AG04450 (cell line): ENCODE measurements at regions not wholly inside any gene's neighbourhood (a gene's known extent, or its start where the extent isn't known, plus 50 kb on each side); places are given as distances from the start of the nearest gene placed in this dataset.

Source experiments
- CTCF ChIA-PET: fragments of 300-600, 350-600 bp; formaldehyde crosslinking; extraction: SDS; loops from one replicate; lab custom pipeline; 2022; ENCODE audit warnings: antibody characterized with exemption, inconsistent platforms; lab: Charles Lee
- POLR2A ChIA-PET: fragments of 350-600 bp; formaldehyde crosslinking; extraction: SDS; loops from one replicate; lab custom pipeline; 2021; ENCODE audit warnings: antibody characterized with exemption, inconsistent platforms; lab: Yijun Ruan, JAX
- DNase-seq: peaks from one replicate; pipeline ENCODE4 v3.0.0-alpha.2; 2011; ENCODE audit warnings: low read depth, low spot score
- H3K27ac ChIP-seq: one replicate; pipeline ENCODE4 v1.5.1; 2012; ENCODE audit warnings: low read depth, low read length, control low read depth
- H3K27me3 ChIP-seq: one replicate; pipeline ENCODE4 v1.6.0; 2012; ENCODE audit warnings: low read length; ENCODE audit not compliant: control insufficient read depth, insufficient read depth
- H3K4me3 ChIP-seq: 2 replicates; pipeline ENCODE4 v1.5.1; 2011; ENCODE audit warnings: mild to moderate bottlenecking, low read depth, low read length, control low read depth
- H3K9me3 ChIP-seq: 2 replicates; pipeline ENCODE4 v1.5.1; 2012; ENCODE audit warnings: low read length; ENCODE audit not compliant: control insufficient read depth, insufficient read depth
- CTCF ChIP-seq: IDR thresholded peaks from 2 replicates; pipeline ENCODE4 v1.5.1; 2011; ENCODE audit warnings: low read depth, low read length, control low read depth, inconsistent platforms

GRCh38 chr18:78582898-78583738 lies 396.5 kb upstream of the SALL3 start:
- Histone ChIP-seq H3K9me3 (peaks cover 65% of the 10 kb centered on the region), H3K4me3 (no peak overlapping the region), H3K27me3 (no peaks in the 10 kb centered on the region), H3K27ac (no peak overlapping the region)
- no peak for DNase-seq
- POLR2A ChIA-PET, result no interaction called here
- CTCF ChIA-PET, result no interaction called here
- no peak for TF ChIP-seq CTCF

- Histone ChIP-seq H3K4me3 (no peak overlapping the region), H3K27ac (no peak overlapping the region), H3K9me3 (peaks cover 68% of the 10 kb centered on the region), H3K27me3 (no peaks in the 10 kb centered on the region)
- CTCF ChIA-PET, result no interaction called here
- DNase-seq, result no peak
- POLR2A ChIA-PET, result no interaction called here
- no peak for TF ChIP-seq CTCF
These were observed 395.7 kb upstream of the SALL3 start for GRCh38 chr18:78583739-78584458.

GRCh38 chr18:78584459-78585022 lies 395.1 kb upstream of the SALL3 start:
- POLR2A ChIA-PET, result no interaction called here
- peaks cover 69% of the 10 kb centered on the region for H3K9me3 ChIP-seq
- DNase-seq, result no peak
- H3K27ac ChIP-seq, result no peak overlapping the region
- TF ChIP-seq CTCF, result no peak
- CTCF ChIA-PET, result no interaction called here
- no peaks in the 10 kb centered on the region for H3K27me3 ChIP-seq
- H3K4me3 ChIP-seq, result no peak overlapping the region

DNA sequence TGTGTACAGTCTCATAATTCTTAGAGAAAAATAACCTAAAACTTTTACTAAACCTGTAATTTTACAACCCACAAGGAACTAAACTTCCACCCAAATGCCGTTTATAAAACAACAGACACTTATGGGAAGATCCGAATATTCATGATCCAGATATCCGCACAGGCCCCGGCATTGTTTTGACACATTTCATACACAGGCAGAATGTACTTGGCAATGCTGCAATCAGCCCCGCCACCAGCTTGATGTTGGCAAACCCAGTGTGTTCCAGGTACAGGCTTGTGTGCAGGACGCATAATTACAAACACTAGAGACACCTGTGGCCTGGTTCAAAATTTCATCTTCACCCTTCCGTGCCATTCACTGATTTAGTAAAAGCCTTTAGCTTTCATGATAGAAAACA lies 393.0 kb upstream of the SALL3 start:
- Histone ChIP-seq H3K27me3 (no peaks in the 10 kb centered on the region), H3K4me3 (no peak overlapping the region), H3K27ac (no peak overlapping the region), H3K9me3 (peaks cover 68% of the 10 kb centered on the region)
- no peak for TF ChIP-seq CTCF
- ChIA-PET POLR2A (no interaction called here), CTCF (no interaction called here)
- no peak for DNase-seq

DNA sequence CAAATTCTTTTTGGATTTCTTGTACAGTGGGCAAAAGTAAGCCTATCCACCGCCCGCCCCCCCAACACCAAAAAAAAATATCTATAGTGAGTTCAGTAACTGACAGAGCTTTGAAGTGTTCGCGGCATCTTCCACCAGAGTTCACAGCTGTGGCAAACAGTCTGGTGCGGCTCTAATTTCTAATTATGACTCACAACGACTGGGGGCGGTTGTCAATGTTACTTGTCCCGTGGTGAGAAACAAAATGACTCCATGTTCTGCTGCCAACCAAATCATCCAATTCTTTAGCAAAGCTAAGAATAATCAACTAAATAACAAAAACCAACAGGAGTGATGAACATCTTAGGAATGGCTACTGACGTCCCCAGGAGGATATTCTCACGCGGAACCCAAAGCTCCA lies 392.5 kb upstream of the SALL3 start:
- ChIA-PET CTCF (no interaction called here), POLR2A (no interaction called here)
- Histone ChIP-seq H3K4me3 (no peak overlapping the region), H3K27ac (no peak overlapping the region), H3K9me3 (peaks cover 64% of the 10 kb centered on the region), H3K27me3 (no peaks in the 10 kb centered on the region)
- no peak for DNase-seq
- TF ChIP-seq CTCF, result no peak
